NCI-H82 (cell line): ENCODE measurements at regions not wholly inside any gene's neighbourhood (a gene's known extent, or its start where the extent isn't known, plus 50 kb on each side); places are given as distances from the start of the nearest gene placed in this dataset.

Experiments
- DNase-seq: peaks from one replicate; lab custom pipeline; 2025; lab: John Stamatoyannopoulos, UW

DNA sequence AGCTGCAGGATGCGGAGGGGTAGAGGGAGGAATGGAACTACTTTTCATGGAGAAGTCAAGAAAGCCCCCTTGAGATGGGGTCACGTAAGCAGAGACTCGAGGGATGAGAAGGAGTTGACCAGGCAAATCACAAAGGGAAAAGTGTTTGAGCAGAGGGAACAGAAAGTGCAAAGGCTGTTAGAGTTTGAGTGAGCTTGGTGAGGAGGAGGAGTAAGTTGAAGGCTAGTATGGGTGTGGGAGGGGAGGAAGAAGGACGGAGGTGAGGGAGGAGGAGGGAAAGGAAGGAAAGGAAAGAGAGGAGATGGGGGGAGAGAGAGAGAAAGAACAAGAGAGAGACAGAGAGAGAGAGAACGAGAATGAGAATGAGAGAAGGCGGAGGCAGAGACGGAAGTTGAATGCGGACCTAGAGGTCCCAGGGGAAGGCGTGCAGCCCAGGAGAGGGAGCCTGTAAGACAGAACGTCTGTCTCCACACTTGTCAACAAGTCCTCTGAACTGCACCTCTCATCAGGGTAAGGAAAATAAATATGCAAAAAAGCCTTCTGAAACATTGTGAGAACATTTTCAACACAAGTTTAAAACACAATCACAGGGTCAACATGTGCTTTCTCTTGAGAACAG is 279.8 kb upstream of the EEF2KMT start:
- DNase-seq, result peak; percentile 18

DNA sequence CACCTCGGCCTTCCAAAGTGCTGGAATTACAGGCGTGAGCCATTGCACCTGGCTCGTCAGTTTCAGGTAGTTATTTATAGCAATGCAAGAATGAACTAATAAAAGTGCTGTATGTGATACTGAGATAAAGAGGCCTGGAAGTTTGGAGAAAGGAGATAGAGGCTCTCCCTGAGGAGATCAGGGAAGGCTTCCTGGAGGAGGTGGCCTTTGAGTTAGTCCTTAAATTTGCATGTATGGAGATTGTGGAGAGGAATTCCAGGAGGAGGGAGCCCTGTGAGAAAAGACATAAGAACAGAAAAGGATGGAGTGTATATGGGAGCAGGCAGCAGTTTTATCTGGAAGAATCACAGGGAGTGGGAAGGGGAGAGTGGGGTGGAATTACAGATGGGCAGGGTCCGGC is 276.6 kb upstream of the EEF2KMT start:
- peak; percentile 10 for DNase-seq

DNA sequence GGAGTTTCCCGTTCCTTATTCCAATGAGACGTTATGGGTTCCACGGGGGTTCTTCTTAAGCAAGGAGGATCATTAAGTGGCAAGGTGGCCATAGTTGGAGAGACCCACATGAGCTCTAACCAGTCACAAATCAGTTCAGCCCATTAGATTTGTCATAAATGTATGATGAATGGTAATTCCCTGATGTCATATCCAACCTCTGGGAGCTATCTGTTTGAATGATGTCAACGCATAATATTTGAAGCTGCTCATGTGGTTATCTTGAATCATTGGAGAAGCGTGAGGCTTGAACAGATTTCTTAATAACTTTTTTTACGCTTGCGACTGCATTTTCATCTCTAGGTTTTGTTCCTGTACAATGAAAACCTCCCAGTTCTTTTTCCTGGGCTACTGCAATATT is 270.4 kb upstream of the EEF2KMT start:
- DNase-seq, result no peak

DNA sequence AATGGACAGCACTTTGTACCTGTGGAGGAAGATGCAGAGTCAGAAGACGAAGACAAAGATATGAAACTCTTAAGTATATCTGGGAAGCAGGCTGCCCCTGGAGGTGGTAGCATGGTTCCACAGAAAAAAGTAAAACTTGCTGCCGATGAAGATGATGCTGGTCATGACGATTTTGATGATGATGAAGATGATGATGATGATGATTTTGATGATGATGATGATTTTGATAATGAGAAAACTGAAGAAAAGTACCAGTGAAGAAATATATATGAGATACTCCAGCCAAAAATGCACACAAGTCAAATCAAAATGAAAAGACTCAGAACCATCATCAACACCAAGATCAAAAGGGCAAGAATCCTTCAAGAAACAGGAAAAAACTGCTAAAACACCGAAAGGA is 268.5 kb upstream of the EEF2KMT start:
- no peak for DNase-seq

DNA sequence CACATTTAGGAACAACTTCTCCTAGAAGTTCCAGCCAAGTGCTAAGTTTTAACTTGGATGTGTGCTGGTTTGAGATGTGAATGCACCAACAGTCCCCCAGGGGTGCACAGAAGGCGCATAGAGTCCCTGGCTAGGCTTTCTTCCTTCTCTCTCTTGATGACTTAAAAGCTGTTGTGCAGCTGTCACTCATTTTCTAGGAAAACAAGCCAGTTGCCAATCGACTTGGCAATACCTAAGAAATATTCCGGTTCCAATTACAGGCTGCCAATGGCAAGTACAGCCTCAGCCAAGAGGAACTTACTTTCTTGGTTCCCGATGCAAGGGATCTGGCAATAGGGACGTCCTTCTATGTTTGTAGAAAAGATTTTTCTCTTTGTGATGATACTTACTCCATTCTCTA is 266.6 kb upstream of the EEF2KMT start:
- DNase-seq, result no peak

DNA sequence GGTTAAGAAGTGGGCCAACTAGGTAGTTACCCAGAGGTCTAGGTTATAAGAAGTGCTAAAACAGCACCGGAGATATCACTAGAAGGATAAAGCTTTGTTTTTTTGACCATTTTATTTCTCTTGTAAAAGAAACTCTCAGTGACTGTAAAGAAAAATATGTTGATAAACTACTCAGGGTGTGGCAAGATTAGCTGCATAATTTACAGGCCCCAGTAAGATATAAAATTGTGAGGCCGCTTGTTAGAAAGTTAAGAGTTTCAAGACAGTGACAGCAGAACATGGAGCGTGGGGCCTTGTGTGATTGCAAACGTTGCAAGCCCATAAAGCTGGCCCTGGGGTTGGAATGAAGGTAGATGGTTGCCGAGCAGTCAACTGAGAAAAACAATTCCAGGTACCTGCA is 263.7 kb upstream of the EEF2KMT start:
- DNase-seq, result no peak

DNA sequence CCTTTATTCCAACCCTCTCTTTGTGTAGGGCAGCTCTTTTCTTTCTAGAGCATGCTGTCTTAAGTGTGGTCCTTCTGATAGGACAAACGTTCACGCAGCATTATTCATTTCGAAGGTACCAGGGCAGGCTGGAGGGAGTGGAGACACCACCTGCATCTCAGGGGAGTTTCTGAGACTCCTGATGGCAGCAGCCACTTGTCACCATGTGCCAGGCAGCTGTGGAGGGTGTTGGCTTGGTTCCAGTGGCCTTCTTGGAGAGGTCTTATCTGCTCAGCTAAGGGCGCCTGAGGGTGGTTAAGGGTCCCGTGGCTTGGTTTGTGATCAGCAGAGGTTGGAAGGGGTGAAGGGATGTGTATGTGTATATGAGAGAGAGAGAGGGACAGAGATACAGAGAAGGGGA is 257.1 kb upstream of the EEF2KMT start:
- peak; percentile 90 for DNase-seq

DNA sequence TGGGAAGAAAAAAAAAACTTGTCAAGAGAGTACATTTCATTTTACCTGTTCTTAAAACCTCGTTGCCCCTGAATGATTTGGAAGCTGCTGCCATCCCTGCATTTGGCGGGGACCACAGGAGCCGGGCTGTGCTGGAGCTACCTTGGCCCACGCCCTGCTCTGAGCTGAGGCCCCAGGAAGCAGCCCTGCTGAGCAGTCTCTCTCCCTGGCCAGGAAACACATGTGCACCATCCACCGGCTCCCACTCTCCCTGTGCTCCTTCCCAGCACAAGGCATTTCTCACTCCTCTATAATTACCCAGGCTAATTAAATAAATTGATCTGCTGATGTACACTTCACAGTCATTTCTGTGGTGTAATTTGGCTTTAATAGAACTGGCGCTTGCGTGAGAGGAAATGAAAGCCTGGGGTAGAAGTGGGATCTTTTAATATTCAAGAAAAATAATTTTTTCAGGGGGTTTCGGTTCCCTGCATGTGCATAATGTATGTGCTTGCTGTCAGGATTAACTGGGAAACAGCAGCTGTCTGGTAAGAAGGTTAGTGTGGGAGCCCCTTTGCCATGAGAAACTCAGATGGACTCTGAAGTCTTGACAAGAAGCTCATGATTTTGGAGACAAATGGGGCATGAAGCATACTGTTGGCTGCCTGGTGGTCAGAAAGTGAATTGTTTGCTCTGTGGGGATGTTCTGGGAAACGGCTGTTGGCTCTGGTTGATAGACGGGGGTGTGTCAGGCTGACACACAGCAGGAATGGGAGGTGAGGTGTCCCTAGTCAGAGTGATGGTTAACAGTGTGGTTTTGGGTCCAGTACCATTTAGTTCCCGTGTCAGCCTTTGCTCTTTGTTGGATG is 252.3 kb upstream of the EEF2KMT start:
- DNase-seq, result peak; percentile 81

DNA sequence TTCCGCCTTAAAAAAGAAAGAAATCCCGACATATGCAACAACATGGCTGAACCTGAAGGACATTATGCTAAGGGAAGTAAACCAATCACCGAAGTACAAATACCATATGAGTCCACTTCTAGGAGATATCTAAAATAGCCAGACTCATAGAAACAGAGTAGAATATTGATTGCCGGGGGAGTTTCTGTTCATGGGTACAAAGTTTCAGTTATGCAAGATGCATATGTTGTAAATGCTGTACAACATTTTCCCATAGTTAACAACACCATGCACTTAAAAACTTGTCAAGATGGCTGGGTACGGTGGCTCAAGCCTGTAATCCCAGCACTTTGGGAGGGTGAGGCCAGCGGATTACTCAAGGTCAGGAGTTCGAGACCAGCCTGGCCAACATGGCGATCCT is 251.5 kb upstream of the EEF2KMT start:
- DNase-seq, result no peak

DNA sequence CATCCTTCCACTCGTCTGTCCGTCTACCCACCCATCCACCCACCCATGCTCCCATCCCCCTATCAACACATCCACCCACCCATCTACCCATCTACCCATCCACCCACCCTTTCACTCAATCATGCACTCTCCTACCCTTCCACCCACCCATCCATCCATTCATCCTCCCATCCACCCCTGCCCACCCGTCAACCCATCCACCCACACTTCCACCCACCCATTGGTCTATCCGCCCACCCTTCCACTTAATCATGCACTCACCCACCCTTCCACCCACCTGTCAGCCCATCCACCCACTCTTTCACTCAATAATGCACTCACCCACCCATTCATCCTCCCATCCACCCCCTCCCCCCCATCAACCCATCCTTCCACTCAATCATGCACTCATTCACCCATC is 250.0 kb upstream of the EEF2KMT start:
- no peak for DNase-seq

DNA sequence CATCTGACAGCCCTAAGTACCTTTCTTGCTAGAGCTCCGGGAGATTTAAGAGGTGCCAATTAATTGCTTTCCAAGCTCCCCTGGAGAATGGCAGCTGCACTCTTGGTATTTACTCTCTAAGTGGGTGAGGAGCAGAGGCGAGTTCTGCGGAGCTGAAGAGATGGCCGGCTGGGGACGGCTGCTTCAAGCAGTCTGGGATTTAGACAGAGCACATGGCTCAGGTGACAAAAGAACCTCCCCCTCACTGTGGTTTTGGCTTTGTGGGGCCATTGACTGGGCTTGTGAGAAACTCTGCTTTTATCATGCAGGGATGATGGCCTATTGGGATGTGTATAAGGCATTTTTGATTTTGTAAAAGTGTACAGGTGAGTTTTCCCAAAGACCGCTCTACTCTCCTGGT is 239.3 kb upstream of the EEF2KMT start:
- DNase-seq, result peak; percentile 15

DNA sequence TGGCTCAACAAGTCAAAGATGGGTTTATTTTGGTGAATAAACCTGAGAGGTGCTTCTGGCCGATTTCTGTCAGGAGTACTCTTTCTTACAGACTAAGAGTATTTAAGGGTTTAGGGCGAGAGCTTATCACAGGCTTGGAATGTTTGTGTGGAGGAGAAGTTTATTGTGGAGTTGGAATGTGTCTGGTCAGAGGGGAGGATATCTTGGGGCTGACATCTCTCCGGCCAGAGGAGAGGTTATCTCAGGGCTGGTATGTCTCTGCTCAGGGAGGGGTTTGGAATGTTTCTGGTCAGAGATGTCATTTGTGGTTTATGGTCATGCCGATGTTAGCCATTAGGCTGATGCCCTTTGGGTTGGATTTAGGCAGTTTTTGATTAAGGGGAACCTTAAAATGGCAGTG is 236.4 kb upstream of the EEF2KMT start:
- no peak for DNase-seq

DNA sequence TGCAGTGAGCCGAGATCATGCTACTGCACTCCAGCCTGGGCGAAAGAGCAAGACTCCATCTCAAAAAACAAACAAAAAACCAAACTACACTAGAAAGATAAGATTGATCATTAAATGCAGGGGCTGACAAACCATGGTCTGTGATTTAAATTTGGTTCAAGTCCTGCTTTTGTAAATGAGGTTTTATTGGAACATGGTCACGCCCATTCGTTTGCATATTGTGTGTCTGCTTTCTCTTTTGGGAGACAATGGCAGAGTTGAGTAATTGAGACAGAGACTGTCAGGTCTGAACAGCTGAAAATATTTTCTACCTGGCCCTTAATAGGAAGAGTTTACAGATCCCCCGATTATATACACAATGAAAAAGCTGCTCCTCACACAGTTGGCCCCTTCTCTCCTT is 235.5 kb upstream of the EEF2KMT start:
- no peak for DNase-seq

DNA sequence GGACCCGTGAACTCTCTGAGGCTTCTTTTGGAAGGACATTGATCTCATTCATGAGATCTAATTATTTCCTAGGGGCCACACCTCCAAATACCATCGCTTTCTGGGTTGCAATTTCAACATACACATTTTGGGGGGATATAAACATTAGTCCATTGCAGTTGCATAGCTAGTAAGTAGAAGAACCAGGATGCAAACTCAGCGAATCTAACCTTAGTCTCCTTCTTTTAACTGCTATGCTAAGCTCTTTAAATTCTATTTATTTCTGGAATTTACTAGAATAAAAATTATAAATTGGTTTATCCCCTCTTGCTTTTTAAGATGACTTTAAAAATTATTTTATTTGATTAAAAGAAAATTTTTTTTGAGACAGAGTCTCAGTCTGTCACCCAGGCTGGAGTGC is 232.5 kb upstream of the EEF2KMT start:
- DNase-seq, result no peak

DNA sequence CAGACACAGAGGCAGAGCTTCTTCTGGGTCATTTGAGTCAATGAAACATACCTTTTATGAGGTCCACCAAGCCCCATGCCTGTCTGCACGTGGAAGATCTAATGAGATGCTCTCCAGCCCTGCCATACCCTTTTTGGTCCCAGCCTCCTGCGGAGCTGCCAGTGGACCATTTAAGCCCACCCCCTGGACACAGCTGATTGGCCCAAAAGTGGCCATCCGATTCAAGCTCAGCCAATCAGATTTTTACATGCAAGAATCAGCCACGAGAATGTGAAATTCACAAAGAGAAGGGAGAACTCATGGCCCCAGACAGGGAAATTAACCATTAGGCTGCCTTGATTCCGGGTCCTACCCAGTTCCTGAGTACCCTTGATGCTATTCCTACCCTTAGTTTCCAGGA is 231.0 kb upstream of the EEF2KMT start:
- peak; percentile 21 for DNase-seq

DNA sequence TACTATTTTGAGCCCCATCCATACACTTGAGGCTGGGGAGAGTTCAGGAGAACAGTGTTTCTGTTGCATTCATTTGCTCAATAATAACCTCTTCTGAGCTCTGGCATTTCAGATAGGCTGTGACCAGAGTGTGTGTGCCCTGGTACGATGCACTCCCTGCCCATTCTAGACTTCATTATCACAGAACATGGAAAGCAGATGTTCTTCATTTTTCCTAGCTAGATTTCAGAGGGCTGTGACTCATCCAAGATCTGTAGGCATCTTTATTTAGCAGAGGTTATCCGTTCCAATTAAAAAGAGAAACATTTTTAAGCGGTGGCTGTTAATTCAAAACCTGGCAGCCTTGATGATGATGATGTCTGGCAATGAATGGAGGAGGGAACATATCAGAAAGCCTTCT is 228.8 kb upstream of the EEF2KMT start:
- DNase-seq, result no peak

DNA sequence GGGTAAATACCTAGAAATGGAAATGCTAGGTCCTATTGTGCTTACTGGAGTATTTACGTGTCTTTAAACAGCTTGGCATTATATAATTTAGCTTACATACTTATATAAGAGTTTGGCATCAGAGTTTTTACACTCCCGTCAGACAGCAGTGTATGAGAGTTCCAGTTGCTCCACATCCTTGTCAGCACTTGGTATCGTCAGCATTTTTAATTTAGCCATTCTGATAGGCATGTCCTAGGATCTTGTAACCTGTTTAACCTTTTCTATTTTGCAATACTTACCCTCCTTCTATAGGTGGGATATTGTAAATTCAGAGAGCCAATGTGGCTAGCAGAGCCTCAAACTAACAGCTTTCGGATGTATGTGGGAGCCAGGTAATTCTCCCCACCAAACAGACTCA is 228.3 kb upstream of the EEF2KMT start:
- no peak for DNase-seq

DNA sequence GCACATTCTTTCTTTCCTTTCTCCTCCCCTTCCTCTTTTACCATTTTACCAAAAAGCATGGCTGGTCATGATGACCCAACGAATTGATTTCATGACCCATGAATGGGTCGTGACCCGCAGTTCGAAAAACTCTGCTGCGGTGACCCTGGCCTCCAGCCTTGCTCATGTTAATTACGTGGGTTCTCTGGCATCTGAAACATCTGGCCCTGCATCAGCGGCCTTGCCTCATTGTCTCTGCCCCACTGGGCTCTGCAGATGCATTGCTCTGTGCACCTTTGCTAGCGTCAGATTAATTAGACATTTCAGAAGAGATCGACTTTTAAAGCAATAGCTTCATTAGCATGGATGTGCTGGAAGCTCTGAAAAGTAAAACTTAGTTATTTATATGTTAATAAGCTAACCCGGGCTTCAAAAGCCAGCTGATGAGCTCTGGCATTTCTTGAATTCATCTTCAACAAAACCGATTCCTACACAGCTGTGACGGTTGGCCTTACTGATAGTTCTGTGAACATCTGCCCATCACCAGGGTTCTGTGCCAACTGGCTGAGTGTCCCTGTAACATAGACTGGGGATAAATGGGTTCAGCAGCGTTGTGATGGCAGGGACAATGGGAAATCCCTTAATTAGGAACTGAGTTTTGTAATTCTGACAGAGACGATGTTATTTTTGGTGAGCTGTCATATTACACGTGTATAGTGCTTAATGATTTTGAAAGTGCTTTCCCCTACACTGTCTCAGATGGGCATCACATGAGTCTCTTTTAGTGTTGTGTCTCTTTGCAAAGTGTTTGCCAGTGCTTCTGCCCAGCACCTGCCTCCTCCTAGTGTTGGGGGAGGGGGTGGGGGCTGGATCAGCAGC is 225.9 kb upstream of the EEF2KMT start:
- no peak for DNase-seq

DNA sequence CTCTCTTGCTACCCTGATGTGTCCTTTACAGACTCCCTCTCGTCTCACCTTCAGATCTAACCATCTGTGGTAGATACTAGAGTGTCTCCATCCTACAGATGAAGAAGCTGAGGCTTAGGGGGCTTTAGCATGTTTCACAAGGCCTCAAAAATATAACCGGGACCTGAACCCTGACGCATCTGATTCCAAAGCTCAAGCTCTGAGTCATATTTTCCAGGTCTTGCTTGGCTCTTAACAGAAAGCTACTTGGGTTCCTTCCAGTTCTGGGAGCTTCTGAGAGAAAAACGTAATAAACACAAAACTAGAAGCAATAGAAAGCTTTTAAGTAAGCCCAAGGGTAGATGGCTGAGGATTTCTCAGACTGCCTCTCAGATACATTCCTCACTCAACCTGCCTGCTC is 224.3 kb upstream of the EEF2KMT start:
- DNase-seq, result no peak

DNA sequence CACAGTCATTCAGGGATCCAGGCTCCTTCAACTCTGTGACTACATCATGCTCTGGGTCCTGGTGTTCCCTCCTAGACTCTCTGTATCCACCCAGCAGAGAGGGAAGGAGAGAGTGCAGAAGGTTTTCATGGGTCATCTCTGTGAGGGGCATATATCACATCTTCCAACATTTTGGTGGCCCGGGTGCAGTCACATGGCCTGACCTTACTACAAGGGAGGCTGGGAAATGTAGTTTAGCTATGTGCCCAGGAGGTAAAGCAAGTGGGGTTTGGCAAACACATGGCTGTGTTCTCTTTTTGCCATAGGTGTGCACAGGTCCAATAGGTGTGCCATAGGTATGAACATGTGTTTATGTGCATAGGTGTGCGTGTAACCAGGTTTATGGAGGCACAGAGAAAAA is 222.2 kb upstream of the EEF2KMT start:
- DNase-seq, result no peak

DNA sequence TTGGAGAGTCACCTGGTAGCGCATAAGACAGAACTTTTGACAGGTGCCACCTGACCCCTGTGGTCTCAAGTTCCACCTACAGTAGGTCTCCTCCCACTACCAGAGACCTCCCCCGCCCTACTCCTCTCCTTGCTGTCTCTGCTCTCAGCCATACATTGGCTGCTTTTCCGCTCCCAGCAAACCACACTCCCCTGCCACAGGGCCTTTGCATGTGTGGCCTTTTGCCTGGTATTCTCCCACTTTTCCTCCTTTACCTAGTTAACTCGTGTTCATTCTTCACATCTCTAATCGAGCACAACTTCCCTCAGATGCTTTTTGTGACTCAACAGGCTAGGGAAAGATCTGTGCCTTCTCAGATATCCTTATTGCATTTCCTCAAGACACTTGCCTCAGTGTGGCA is 218.3 kb upstream of the EEF2KMT start:
- no peak for DNase-seq

DNA sequence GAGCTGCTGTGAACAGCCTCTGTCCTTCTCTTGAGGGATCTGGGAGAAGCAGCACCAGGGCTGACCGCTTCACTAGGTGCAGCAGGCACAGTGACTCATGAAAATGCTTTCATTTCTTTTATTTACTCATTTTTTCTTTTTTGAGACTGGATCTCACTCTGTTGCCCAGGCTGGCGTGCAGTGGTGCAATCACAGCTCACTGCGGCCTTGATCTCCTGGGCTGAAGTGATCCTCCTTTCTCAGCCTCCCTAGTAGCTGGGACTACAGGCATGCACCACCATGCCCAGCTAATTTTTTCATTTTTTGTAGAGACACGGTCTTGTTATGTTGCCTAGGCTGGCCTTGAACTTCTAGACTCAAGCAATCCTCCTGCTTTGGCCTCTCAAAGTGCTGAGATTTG is 216.8 kb upstream of the EEF2KMT start:
- DNase-seq, result no peak
